NCI-H524 treated with DMSO at 0.1 percent for 48 hours (cell line): ENCODE measurements at regions not wholly inside any gene's neighbourhood (a gene's known extent, or its start where the extent isn't known, plus 50 kb on each side); places are given as distances from the start of the nearest gene placed in this dataset.
"Not testable (repeated sequence)": the region's sequence is repeated elsewhere in the genome, so short reads cannot be mapped to it uniquely, and the experiment has no call there.

Source experiments
- DNase-seq: peaks from one replicate; lab custom pipeline; 2025; lab: John Stamatoyannopoulos, UW

DNA sequence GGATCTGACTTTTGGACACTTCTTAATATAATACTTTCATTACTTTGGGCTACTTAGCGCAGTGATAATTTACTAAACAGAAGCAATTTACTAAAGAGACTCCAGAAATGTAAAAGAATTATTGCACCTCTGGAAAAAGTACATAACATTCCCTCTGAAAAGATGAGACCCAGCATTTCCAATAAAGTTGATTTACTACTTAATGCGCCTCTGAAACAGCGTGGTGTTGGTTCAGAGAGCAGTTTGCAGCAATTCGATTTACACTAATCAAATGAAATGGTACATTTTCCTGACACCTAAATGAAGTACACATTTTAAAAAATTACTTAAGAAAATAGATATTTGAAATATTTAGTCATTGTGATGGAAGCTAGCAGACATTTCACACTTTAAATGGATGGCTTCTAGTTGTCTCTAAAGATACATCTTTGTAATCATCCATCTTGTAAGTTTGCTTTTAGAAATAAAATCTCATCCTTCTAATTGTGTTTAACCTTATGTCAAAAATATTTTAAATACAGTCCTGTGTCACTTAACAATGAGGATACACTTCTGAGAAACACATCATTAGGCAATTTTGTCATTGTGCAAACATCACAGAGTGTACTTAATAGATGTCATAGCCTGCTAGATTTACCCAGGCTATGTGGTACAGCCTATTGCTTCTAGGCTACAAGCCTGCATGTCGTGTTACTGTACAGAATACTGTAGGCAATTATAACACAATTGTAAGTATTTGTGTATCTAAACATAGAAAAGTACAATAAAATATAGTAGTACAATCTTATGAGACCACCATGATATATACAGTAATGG, 284.6 kb upstream of the UBE2E3 start:
- DNase-seq = no peak

DNA sequence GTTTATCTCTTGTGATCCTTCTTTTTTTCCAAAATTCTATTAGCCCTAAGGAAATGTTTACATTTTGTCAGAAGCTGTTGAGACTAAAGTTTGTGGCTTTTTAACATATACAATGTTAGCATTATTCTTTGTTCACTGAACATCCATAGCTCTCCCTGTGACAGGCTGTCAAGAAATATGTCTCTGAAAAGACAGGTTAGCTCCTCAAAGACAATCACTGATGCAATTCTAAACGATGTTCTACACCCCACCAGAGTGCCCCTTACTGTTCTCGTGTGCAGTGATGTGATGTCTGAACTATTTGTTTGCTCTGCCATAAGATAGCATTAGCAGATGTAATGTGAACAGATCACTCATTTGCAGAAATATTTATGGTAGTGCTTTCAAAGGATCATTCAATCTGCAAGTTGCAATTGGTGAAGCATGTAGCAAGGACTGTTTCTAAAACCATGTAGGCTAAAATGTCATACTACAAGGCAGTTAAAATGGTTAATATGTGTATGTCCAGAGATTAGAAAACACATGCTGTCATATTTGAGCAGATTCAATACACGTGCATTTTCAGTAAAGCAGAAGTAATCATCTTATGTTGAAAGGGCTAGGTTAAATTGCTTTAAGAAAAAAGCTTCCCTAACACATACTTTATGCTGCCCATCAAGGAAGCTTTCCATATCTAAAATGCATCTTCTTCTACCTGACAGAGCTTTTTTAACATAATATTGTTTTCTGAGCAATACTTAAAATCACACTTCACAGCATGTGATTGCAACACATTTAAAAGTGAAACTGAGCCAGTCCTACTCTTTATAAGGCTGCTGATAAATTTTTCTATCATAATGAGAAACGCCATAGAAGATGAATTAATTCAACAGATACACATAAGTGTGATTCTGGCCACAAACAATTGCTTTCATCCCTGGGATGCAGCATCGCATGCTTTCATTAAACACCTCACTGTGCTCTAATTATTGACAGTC, 285.7 kb upstream of the UBE2E3 start:
- DNase-seq = no peak

DNA sequence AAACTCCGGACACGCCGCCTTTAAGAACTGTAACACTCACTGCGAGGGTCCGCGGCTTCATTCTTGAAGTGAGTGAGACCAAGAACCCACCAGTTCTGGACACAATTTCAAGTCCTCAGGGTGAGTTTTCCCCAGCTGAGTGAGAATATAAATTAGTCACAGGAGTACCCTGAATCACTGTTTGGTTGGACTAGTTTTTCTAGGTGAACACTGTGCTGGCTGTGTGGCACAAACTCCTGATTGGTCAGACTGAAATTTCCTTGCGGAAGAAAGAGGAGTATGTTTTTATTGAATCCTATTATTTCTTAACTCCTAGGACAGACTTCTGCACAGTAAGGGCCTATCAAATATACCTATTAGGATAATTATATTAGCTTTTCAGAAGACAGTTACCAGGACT, 288.1 kb upstream of the UBE2E3 start:
- no peak for DNase-seq

DNA sequence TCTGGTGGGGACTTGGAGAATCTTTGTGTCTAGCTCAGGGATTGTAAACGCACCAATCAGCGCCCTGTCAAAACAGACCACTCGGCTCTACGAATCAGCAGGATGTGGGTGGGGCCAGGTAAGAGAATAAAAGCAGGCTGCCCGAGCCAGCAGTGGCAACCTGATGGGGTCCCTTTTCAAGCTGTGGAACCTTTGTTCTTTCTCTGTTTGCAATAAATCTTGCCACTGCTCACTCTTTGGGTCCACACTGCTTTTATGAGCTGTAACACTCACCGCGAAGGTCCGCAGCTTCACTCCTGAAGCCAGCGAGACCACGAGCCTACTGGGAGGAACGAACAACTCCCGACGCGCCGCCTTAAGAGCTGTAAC, 288.6 kb upstream of the UBE2E3 start:
- DNase-seq = not testable (repeated sequence)

DNA sequence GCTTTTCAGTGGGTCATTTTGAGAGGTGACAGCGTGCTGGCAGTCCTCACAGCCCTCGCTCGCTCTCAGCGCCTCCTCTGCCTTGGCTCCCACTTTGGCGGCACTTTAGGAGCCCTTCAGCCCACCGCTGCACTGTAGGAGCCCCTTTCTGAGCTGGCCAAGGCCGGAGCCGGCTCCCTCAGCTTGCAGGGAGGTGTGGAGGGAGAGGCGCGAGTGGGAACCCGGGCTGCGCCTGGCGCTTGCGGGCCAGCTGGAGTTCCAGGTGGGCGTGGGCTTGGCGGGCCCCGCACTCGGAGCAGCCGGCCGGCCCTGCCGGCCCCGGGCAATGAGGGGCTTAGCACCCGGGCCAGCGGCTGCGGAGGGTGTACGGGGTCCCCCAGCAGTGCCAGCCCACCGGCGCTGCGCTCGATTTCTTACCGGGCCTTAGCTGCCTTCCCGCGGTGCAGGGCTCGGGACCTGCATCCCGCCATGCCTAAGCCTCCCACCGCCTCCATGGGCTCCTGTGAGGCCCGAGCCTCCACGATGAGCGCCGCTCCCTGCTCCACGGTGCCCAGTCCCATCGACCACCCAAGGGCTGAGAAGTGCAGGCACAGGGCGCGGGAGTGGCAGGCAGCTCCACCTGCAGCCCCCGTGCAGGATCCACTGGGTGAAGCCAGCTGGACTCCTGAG, 289.1 kb upstream of the UBE2E3 start:
- DNase-seq = not testable (repeated sequence)

DNA sequence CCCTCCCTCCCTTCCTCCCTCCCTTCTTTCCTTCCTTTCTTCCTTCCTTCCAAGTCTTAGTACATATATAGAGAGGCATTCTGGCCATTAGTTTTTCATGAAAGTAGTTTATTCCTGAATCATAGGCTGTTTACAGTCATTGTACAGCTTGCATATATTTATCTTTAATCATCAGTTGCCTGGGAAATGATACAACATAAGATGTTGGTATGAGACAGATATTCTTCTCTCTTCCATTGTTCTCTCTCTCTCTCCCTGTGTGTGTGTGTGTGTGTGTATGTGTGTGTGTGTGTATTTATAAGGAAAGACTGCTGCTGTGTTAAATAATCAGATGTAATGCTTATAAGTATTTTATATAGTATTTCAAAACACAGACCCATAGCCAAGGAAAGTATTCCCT, 289.8 kb upstream of the UBE2E3 start:
- no peak for DNase-seq

DNA sequence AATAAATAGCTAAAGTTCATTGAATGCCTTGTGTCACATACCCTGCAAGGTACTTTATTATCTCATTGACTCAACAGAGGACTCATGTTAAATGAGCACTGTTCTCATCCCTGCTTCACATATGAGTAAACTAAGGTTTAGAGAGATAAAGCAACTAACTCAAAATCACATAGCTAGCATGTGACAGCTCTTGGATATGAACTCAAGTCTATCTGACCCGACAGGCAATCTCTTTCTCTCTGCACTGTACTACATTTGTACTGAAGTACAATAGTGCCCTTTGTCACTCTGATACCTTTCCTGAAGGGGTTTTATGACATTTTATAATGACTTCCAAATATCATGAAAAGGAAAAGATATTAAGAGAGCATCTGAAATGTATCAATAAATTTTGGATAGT, 297.5 kb upstream of the UBE2E3 start:
- DNase-seq = no peak

DNA sequence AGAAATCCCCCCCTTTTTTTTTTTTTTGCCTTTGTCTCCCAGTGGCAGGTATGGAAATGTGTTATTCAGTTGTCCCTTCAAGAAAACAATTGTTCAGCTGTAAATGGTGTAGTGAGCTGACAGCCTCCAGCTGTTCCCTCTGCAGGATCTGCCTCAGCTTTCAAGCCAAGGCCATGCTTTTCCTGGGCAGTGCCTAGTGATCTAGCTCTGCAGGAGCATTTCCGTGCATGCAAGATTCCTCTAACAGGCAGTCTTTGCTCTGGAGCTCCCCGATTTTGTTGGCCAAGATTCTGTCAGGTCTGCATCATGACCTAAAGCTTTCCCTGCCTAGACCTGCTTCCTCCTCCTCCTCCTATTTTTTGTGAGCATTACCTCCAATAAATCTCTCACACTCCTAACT, 300.7 kb upstream of the UBE2E3 start:
- no peak for DNase-seq

DNA sequence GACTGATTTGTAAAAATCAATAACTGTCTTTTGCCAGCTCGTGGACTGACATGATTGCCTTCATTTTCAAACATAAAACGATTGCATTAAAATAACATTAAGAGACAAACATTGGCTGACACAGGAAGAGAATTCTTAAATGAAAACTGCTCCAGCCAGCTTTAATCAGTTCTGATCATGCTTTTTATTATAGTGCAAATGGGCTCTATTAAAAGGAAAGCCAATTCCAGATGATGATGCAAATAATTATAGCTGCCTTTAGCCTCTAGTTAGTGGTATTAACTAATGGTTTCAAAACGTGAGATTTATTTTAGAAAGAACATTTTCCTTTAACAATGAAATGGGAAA, 301.8 kb upstream of the UBE2E3 start:
- DNase-seq = no peak

DNA sequence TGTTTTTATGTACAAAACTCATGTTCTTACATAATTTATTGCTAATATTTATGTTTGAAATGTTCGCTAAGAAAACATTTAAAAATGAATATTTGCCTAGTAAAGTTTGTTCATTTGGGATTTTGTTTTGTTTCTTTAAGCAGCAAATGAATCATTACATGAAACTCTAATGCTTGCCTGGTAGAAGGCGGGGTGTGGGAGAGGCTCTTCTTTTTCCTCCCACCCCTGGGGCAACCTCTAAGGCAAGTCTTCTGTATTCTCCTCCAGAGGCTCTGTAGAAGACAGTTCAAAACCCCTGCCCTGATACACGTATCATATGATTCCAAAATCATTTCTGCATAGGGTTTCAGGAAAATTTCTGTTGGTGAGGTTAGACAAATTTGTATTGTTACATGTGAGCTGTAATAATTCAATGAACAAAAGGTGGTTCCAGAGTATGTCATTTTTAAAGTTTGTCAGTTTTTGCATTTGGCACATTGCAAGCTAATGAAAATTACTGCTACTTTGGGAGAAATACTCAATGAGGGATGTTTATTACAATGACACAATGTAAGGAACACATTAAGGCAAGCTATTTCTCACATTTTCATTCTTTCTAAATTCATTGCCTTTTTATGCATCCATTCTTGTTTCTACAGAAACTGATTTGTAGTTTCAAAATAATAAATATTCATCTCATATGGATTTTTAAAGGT, 302.3 kb upstream of the UBE2E3 start:
- no peak for DNase-seq

DNA sequence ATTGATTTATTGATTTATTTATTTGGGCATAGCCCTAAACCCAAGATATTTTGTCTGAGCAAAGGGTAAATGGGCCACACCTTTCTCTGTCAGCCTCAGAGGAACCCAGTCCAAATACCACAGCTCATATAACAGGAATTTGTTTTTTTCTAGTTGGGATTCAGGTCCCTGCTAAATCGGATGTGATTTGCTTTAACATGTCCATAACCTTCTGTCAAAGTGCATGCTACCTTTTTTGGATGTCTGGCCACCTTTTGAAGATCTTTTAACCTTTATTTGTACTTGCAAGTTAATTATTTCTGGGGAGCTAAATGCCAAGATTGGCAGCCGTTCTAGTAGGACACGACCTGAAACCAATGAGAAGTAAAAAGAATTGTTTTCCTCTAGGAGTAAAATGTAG, 303.2 kb upstream of the UBE2E3 start:
- no peak for DNase-seq

DNA sequence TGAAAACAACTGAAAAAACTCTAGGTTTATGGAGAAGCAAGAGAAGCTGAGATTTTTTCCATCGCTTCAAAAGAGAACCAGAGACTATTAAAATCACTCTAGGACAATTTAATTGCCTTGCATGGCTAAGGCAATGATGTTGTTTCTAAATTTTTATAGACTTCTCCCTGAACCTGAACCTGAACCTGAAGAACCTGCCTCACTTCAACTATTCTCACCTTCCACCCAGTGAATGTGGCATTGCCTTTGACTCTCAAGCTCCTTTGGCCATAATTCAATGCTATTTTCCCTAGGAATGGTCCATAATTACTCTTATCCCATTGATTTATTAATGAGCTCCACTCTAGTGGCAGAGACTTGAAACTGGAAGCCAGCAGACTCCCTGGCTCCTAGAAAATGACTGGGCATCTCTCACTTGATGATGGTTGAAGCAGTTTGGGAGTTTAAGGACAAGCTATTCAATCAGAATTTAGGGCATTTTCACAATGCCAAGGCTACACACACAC, 303.8 kb upstream of the UBE2E3 start:
- no peak for DNase-seq

DNA sequence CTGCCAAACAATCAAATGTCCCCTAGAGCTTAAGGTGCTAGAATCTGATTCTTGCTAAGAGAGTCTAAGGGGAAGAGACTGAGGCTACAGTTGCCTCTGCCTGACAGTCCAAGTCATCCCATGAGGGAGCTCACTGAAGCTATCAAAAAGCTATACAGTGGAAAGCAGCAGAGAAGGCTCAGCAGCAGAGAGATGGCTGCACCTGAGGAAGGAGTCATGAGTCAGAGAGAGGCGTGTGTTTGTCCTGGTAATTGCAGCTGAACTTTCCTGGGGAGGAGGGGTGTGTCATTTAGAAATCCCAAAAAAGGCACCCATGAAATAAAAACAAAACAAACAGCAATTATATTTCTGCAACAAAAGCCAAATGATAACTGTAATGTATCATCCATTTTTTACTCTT, 305.2 kb upstream of the UBE2E3 start:
- no peak for DNase-seq

DNA sequence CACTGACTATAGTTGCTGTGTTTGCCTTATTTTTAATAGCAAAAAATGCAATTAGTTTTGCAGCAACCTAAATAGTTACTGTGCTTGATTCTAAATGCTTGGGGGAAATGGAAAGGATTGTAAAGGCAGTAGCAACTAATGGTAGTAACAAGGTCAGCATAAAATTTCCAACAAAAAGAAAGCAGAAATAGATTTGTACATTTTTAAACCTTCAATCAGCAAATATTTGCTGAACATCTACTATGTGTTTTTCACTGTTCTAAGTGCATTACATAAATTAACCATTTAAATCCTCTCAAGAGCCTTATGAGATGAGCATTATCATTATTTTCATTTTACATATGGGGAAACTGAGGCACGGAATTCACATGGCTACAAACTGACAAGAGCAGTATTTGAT, 308.0 kb upstream of the UBE2E3 start:
- DNase-seq = no peak

DNA sequence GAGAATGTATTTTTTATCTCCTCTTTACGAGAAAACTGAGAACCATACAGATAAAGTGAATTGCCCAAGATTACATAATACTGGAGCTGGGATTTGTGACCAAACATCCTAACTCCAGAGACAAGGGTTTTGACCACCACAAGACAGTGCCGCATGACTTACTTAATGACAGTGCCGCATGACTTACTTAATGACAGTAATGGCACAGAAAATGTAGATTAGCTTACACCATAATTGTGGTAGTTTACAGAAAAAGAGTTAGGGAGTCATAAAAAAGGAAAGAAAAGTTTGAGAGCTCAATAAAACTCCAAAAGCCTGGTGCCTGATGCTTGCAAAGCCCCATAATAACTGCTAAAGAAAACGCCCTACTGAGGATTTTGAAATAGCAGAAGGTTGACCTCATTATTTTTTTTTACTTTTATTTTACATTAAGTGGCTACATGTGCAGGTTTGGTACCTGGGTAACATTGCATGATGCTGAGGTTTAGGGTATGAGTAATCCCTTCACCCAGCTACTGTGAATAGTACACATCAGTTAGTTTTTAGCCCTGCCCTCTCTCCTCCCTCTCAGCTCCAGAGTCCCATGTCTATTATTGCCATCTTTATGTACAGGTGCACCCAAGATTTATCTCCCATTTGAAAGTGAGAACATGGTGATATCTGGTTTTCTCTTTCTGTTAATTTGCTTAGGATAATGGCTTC, 310.0 kb upstream of the UBE2E3 start:
- DNase-seq = no peak

DNA sequence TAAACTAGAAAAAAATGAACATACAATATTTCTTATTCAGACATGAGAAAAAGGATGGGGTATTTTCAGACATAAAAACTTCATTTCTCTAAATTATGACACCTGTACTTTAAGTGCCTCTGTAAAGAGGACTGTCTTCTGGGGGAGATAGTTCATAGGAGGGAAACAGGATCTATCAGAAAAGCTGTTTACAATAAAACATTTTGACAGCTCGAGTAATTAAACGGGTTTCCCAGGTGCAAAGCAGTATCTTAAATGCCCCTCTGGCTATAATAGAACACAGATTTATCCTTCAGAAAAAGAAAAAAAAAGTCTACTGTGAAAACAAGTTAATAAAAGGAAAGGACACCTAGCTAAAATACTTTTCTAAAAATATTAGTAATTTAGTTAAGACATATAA, 311.4 kb upstream of the UBE2E3 start:
- DNase-seq = no peak

DNA sequence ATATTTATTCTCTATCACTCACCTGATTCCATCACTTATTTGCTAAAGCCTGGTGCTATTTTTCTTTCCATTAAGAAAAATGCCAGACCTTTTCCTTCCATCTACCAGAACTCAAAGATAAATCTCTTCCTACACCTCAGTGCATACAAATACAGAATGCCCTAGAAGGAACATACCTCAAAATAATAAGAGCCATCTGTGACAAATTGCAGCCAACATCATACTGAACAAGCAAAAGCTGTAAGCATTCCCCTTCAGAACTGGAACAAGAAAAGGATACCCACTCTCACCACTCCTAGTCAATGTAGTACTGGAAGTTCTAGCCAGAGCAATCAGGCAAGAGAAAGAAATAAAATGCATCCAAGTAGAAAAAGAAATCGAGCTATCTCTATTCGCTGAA, 315.9 kb upstream of the UBE2E3 start:
- DNase-seq = no peak

DNA sequence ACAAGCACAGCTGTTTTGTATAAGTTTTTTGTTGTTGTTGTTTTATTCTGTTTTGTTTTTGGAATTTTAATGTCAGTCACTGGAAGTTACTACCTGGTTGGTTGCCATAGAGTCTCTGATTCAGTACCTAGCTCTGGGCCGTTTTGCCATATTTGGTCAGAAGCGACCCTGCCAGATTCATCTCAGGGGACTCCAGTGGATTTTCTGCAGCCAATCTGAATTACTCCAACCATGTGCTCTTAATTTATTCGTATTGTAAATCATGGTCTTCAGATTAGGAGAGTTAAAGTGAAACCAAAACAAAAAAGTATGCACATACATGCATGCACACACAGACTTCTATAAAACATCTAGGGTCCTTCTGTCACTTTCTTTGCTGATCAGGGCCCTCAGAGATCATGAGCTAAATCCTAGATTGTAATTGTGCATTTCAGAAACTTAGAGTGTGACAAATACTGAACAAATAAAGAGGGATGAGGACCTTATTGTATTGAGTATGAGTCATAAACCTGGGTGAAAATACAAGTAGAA, 317.4 kb upstream of the UBE2E3 start:
- DNase-seq = no peak

DNA sequence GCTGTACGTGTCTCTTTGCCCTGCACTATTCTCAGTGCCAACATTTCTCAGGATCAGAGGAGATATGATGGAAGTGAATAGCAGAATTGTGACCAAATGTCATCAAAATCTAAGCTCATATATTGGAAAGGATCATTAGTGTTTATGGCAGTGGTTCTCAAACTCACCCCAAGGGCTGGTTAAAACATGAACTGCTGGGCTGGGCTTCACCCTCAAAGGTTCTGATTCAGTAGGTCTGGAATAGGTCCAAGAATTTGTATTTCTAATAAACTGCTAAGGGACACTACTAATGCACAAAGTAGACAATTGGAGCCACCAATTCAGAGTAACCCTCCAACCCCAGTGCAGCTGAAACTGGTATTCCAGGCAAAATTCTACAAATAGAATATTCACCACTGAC, 317.9 kb upstream of the UBE2E3 start:
- no peak for DNase-seq

DNA sequence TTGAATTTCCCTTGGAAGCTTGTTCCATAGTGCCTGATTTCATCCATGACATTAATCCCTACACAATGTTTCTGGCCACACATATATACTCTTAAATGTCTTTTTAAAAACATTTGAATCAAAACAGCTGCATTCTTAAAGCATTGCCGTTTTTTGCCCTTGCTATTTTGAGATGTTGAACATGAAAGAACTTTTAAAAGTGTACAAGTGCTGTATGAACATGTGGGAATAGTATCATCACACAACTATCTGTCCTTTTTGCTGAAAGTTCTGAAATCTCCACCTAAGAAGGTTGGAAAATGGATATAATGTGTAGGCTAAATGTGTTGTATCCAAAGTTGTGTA, 318.7 kb upstream of the UBE2E3 start:
- no peak for DNase-seq
